Gastroesophageal sphincter (tissue), 3 donors: ENCODE measurements at regions not wholly inside any gene's neighbourhood (a gene's known extent, or its start where the extent isn't known, plus 50 kb on each side); places are given as distances from the start of the nearest gene placed in this dataset.

Source experiments
- CTCF ChIP-seq, 4 experiments: fragments of 200-600 bp in 2 of 4; fragments of 450-650 bp in 2 of 4; sonication (generic) in 1 of 4; IDR thresholded peaks; one replicate each; pipeline ENCODE4 v1.5.1; 2017 to 2019; ENCODE audit warnings: antibody characterized with exemption in 4 of 4, mild to moderate bottlenecking in 2 of 4, moderate library complexity in 2 of 4
- EP300 ChIP-seq: sonication (generic); formaldehyde crosslinking; IDR thresholded peaks from one replicate; pipeline ENCODE4 v1.6.1; 2017; ENCODE audit warnings: antibody characterized with exemption, mild to moderate bottlenecking
- POLR2A ChIP-seq, 2 donors: fragments of 450-650 bp; IDR thresholded peaks; one replicate each; pipeline ENCODE4 v1.6.1; 2017; ENCODE audit warnings: antibody characterized with exemption in 2 of 2, mild to moderate bottlenecking in 2 of 2, moderate library complexity in 1 of 2
- POLR2AphosphoS5 ChIP-seq: sonication (generic); formaldehyde crosslinking; IDR thresholded peaks from one replicate; pipeline ENCODE4 v1.6.1; 2017; ENCODE audit warnings: antibody characterized with exemption

- TF ChIP-seq CTCF (IDR thresholded peaks at IDR 0.05) (no peak), POLR2AphosphoS5 (no peak), POLR2A (IDR thresholded peaks at IDR 0.05) (no peak), EP300 (no peak)
These were observed 273.1 kb upstream of the DAB2 start for GRCh38 chr5:39697881-39698280.
